ENCODE measurements at regions not wholly inside any gene's neighbourhood (a gene's known extent, or its start where the extent isn't known, plus 50 kb on each side); places are given as distances from the start of the nearest gene placed in this dataset.
"Not testable (repeated sequence)": the region's sequence is repeated elsewhere in the genome, so short reads cannot be mapped to it uniquely, and the experiment has no call there.

- TF ChIP-seq CTCF (IDR thresholded peaks at IDR 0.05 in 4 of 5, conservative IDR thresholded peaks at IDR 0.05 in 1 of 5) = no peak
- no peak for TF ChIP-seq POLR2A (IDR thresholded peaks at IDR 0.05)
- DNase-seq = no peak
- intact Hi-C loops (cut with DNase I; ENCODE audit: low total_unique reads) = no loop called here
- Histone ChIP-seq H3K4me3 (no peak overlapping the region), H3K4me1 (peaks cover 0 to 3% of the 10 kb centered on the region in 2 donors), H3K36me3 (no peaks in the 10 kb centered on the region), H3K27me3 (no peaks in the 10 kb centered on the region), H3K9me3 (no peaks in the 10 kb centered on the region), H3K27ac (no peak overlapping the region)
- in situ Hi-C loops (cut with MboI; ENCODE audit: low sequenced_read_pairs in 4 of 4) = loop anchor here in 3 of 4 donors (10.0 to 25.0 kb wide), 2 partner anchors 94 to 97 kb away; no protein-coding TSS in a partner anchor
- ATAC-seq = no peak
Measured at GRCh38 chr14:103190741-103191140, 67.5 kb downstream of the TNFAIP2 start.

- no peak overlapping the region for H3K4me3 ChIP-seq
- TF ChIP-seq POLR2A (IDR thresholded peaks at IDR 0.05) (no peak), CTCF (IDR thresholded peaks at IDR 0.05 in 4 of 5, conservative IDR thresholded peaks at IDR 0.05 in 1 of 5) (no peak)
- H3K27me3 ChIP-seq = no peaks in the 10 kb centered on the region
- in situ Hi-C loops (cut with MboI; ENCODE audit: low sequenced_read_pairs in 4 of 4) (loop anchor here in 3 of 4 donors (10.0 to 25.0 kb wide), 2 partner anchors 93 to 95 kb away; no protein-coding TSS in a partner anchor), intact Hi-C loops (cut with DNase I; ENCODE audit: low total_unique reads) (no loop called here)
- no peaks in the 10 kb centered on the region for H3K9me3 ChIP-seq
- ATAC-seq (peak in 1 of 2 donors; percentile 29), DNase-seq (peak in 1 of 2 donors; percentile 39)
- no peaks in the 10 kb centered on the region for H3K36me3 ChIP-seq
- H3K4me1 ChIP-seq = peaks cover 0 to 3% of the 10 kb centered on the region in 2 donors
- peak overlapping the region in 2 of 4 donors; percentile 4 to 28 for H3K27ac ChIP-seq
Measured at GRCh38 chr14:103191844-103192243, 68.6 kb downstream of the TNFAIP2 start.

GRCh38 chr14:103192246-103192840 is 69.1 kb downstream of the TNFAIP2 start:
- DNase-seq (no peak), ATAC-seq (no peak)
- H3K9me3 ChIP-seq = no peaks in the 10 kb centered on the region
- no peak for TF ChIP-seq POLR2A (IDR thresholded peaks at IDR 0.05)
- no peak for TF ChIP-seq CTCF (IDR thresholded peaks at IDR 0.05 in 4 of 5, conservative IDR thresholded peaks at IDR 0.05 in 1 of 5)
- H3K27ac ChIP-seq = peak overlapping the region in 2 of 4 donors; percentile 4 to 28
- no peaks in the 10 kb centered on the region for H3K36me3 ChIP-seq
- no peak overlapping the region for H3K4me3 ChIP-seq
- peaks cover 0 to 3% of the 10 kb centered on the region in 2 donors for H3K4me1 ChIP-seq
- no peaks in the 10 kb centered on the region for H3K27me3 ChIP-seq
- in situ Hi-C loops (cut with MboI; ENCODE audit: low sequenced_read_pairs in 4 of 4) = loop anchor here in 3 of 4 donors (10.0 to 25.0 kb wide), 2 partner anchors 92 to 95 kb away; no protein-coding TSS in a partner anchor
- intact Hi-C loops (cut with DNase I; ENCODE audit: low total_unique reads) = no loop called here

- H3K4me3 ChIP-seq; H3K4me1 ChIP-seq; DNase-seq; H3K27ac ChIP-seq; H3K36me3 ChIP-seq; H3K9me3 ChIP-seq; H3K27me3 ChIP-seq; intact Hi-C loops (cut with DNase I; ENCODE audit: low total_unique reads); ATAC-seq: not testable (repeated sequence)
- in situ Hi-C loops (cut with MboI; ENCODE audit: low sequenced_read_pairs in 4 of 4) = loop anchor here in 3 of 4 donors (10.0 to 25.0 kb wide), 2 partner anchors 92 to 94 kb away; no protein-coding TSS in a partner anchor
Measured at GRCh38 chr14:103192861-103193260, 69.6 kb downstream of the TNFAIP2 start.

GRCh38 chr14:103193491-103193890 is 70.2 kb downstream of the TNFAIP2 start:
- H3K4me3 ChIP-seq; intact Hi-C loops (cut with DNase I; ENCODE audit: low total_unique reads); H3K9me3 ChIP-seq; H3K36me3 ChIP-seq; DNase-seq; H3K4me1 ChIP-seq; H3K27me3 ChIP-seq; ATAC-seq; H3K27ac ChIP-seq: not testable (repeated sequence)
- in situ Hi-C loops (cut with MboI; ENCODE audit: low sequenced_read_pairs in 4 of 4) = loop anchor here in 3 of 4 donors (10.0 to 25.0 kb wide), 2 partner anchors 91 to 94 kb away; no protein-coding TSS in a partner anchor
